NB4 (cell line): ENCODE measurements at regions not wholly inside any gene's neighbourhood (a gene's known extent, or its start where the extent isn't known, plus 50 kb on each side); places are given as distances from the start of the nearest gene placed in this dataset.

Source experiments
- DNase-seq: peaks from one replicate; pipeline ENCODE4 v3.0.0; 2010; ENCODE audit warnings: low read depth
- H3K4me3 ChIP-seq: one replicate; pipeline ENCODE4 v1.5.1; 2011; ENCODE audit warnings: mild to moderate bottlenecking, low read depth, low read length, moderate library complexity
- CTCF ChIP-seq: IDR thresholded peaks from one replicate; pipeline ENCODE4 v1.5.1; 2012; ENCODE audit warnings: low read depth, low read length
- MAX ChIP-seq: IDR thresholded peaks from 2 replicates; pipeline ENCODE4 v1.6.1; 2011; ENCODE audit warnings: low read depth, low read length
- MYC ChIP-seq: IDR thresholded peaks from 2 replicates; pipeline ENCODE4 v1.6.1; 2011; ENCODE audit warnings: low read depth, low read length
- POLR2A ChIP-seq: IDR thresholded peaks from 2 replicates; pipeline ENCODE4 v1.6.1; 2011; ENCODE audit warnings: mild to moderate bottlenecking; ENCODE audit not compliant: insufficient read length; ENCODE audit errors: extremely low read depth

- H3K4me3 ChIP-seq = no peak overlapping the region
- no peak for DNase-seq
- TF ChIP-seq POLR2A (no peak), CTCF (no peak), MYC (no peak), MAX (no peak)
Observed at GRCh38 chr5:53399926-53400697, 80.3 kb upstream of the FST start.

- DNase-seq = no peak
- no peak overlapping the region for H3K4me3 ChIP-seq
- TF ChIP-seq MYC (no peak), CTCF (no peak), POLR2A (no peak), MAX (no peak)
Observed at GRCh38 chr5:53403291-53403690, 77.1 kb upstream of the FST start.

DNA sequence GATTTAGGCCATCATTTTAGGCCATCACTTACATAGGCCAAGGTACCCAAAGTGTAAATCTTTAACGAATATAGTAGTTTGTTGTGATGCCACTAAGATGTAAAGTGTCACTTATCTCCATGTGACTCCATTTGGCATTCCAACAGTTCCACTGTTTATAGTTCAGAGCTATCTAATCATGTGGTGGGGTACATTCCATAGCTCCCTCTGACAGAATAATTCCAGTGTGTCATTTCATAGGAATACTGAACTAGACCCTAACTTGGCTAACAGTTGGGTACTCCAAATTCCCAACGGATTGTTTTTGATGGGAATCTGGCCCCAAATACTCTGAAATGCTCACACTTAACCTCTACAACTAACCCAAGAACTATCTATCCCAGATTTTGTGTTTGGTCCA lies 76.7 kb upstream of the FST start:
- no peak for DNase-seq
- no peak for TF ChIP-seq MAX
- TF ChIP-seq CTCF = no peak
- TF ChIP-seq MYC = no peak
- TF ChIP-seq POLR2A = no peak
- H3K4me3 ChIP-seq = no peak overlapping the region

DNA sequence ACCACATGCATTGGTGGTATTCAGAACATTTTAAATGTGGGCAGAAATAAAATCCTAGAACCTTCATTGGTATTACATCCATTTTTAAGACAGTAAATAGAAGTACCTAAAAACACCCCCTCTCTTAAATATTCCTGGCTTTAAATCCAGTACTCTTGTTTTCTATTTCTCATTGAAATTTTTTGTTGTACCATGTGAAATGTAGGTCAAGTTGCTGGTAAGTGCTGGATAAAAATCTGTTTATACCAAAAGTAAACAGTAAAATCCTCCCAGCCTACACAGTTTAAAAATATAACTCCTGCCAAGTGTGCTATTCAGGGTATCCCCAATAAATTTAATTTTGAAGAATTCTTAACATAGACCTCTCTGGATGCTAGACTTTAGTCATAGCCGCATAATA lies 75.0 kb upstream of the FST start:
- TF ChIP-seq MYC (no peak), MAX (no peak), POLR2A (no peak), CTCF (no peak)
- no peak for DNase-seq
- no peak overlapping the region for H3K4me3 ChIP-seq

- no peak for DNase-seq
- TF ChIP-seq POLR2A = no peak
- no peak for TF ChIP-seq MYC
- no peak for TF ChIP-seq MAX
- TF ChIP-seq CTCF = no peak
- no peak overlapping the region for H3K4me3 ChIP-seq
Observed at GRCh38 chr5:53406630-53407316, 73.7 kb upstream of the FST start.
